ENCODE measurements at regions not wholly inside any gene's neighbourhood (a gene's known extent, or its start where the extent isn't known, plus 50 kb on each side); places are given as distances from the start of the nearest gene placed in this dataset.

- TF ChIP-seq CTCF (IDR thresholded peaks at IDR 0.05) (no peak), POLR2A (IDR thresholded peaks at IDR 0.05) (no peak)
- DNase-seq = no peak
- WGBS, 4 donors = 49 to 85% (median 63%) methylated on average over 1 of the region's 1 CpG
- Histone ChIP-seq H3K27me3 (no peaks in the 10 kb centered on the region), H3K4me1 (no peaks in the 10 kb centered on the region), H3K27ac (no peak overlapping the region), H3K4me3 (no peak overlapping the region), H3K36me3 (no peaks in the 10 kb centered on the region), H3K9me3 (peaks cover 0 to 6% (median 0%) of the 10 kb centered on the region in 12 donors)
- ATAC-seq = no peak
- intact Hi-C loops (cut with DNase I) = no loop called here
Observed at GRCh38 chr21:20551939-20552338, 446.3 kb upstream of the NCAM2 start.

GRCh38 chr21:20554785-20555184 lies 443.4 kb upstream of the NCAM2 start:
- no peaks in the 10 kb centered on the region for H3K36me3 ChIP-seq
- no peaks in the 10 kb centered on the region for H3K9me3 ChIP-seq
- no peak for TF ChIP-seq CTCF (IDR thresholded peaks at IDR 0.05)
- no peak for TF ChIP-seq POLR2A (IDR thresholded peaks at IDR 0.05)
- ATAC-seq (no peak), DNase-seq (no peak)
- intact Hi-C loops (cut with DNase I) = no loop called here
- WGBS, 4 donors = 78 to 86% (median 80%) methylated on average over 3 of the region's 3 CpGs
- H3K27me3 ChIP-seq = no peaks in the 10 kb centered on the region
- no peak overlapping the region for H3K4me3 ChIP-seq
- H3K27ac ChIP-seq = no peak overlapping the region
- H3K4me1 ChIP-seq = no peaks in the 10 kb centered on the region

GRCh38 chr21:20570824-20571232 lies 427.4 kb upstream of the NCAM2 start:
- H3K9me3 ChIP-seq = no peaks in the 10 kb centered on the region
- H3K36me3 ChIP-seq = no peaks in the 10 kb centered on the region
- no peak overlapping the region for H3K27ac ChIP-seq
- H3K4me1 ChIP-seq = no peaks in the 10 kb centered on the region
- no peaks in the 10 kb centered on the region for H3K27me3 ChIP-seq
- TF ChIP-seq CTCF (IDR thresholded peaks at IDR 0.05) = no peak
- TF ChIP-seq POLR2A (IDR thresholded peaks at IDR 0.05) = no peak
- no peak for DNase-seq
- no peak for ATAC-seq
- intact Hi-C loops (cut with DNase I) = no loop called here
- WGBS, 4 donors = 30 to 34% (median 33%) methylated on average over 2 of the region's 2 CpGs
- H3K4me3 ChIP-seq = no peak overlapping the region

- Histone ChIP-seq H3K4me1 (no peaks in the 10 kb centered on the region), H3K9me3 (no peaks in the 10 kb centered on the region), H3K4me3 (no peak overlapping the region), H3K36me3 (no peaks in the 10 kb centered on the region), H3K27me3 (no peaks in the 10 kb centered on the region), H3K27ac (no peak overlapping the region)
- intact Hi-C loops (cut with DNase I) = no loop called here
- WGBS, 4 donors = 78 to 84% (median 80%) methylated on average over 4 of the region's 4 CpGs
- ATAC-seq (no peak), DNase-seq (no peak)
- no peak for TF ChIP-seq CTCF (IDR thresholded peaks at IDR 0.05)
- no peak for TF ChIP-seq POLR2A (IDR thresholded peaks at IDR 0.05)
Observed at GRCh38 chr21:20572582-20572981, 425.6 kb upstream of the NCAM2 start.

All from heart left ventricle (tissue), 16 donors.